DOHH2 (cell line): ENCODE measurements at regions not wholly inside any gene's neighbourhood (a gene's known extent, or its start where the extent isn't known, plus 50 kb on each side); places are given as distances from the start of the nearest gene placed in this dataset.

ENCODE experiments used
- H3F3A ChIP-seq: fragments of 200-600 bp; sonication (generic), shearing (Covaris generic); 2 replicates; pipeline ENCODE4 v1.6.0; 2016; ENCODE audit warnings: antibody characterized with exemption, mild to moderate bottlenecking; ENCODE audit not compliant: control insufficient read depth, insufficient read depth
- H3K27ac ChIP-seq: fragments of 200-600 bp; sonication (generic); 2 replicates; pipeline ENCODE4 v1.5.1; 2014; ENCODE audit warnings: low read depth, mild to moderate bottlenecking, low read length, moderate library complexity
- H3K27me3 ChIP-seq: fragments of 200-600 bp; sonication (generic); 2 replicates; pipeline ENCODE4 v1.6.1; 2014; ENCODE audit warnings: mild to moderate bottlenecking, low read length, mixed read lengths; ENCODE audit not compliant: control insufficient read depth
- H3K36me3 ChIP-seq: fragments of 200-600 bp; sonication (generic); 2 replicates; pipeline ENCODE4 v1.6.1; 2014; ENCODE audit warnings: mild to moderate bottlenecking, low read length, moderate library complexity, mixed read lengths; ENCODE audit not compliant: control insufficient read depth
- H3K4me1 ChIP-seq: fragments of 200-600 bp; sonication (generic); 2 replicates; pipeline ENCODE4 v1.6.1; 2014; ENCODE audit warnings: mild to moderate bottlenecking, low read length, mixed read lengths; ENCODE audit not compliant: control insufficient read depth
- H3K4me2 ChIP-seq: fragments of 200-600 bp; sonication (generic); 2 replicates; pipeline ENCODE4 v1.6.0; 2014; ENCODE audit warnings: mild to moderate bottlenecking, low read length, moderate library complexity
- H3K4me3 ChIP-seq: fragments of 200-600 bp; sonication (generic); 2 replicates; pipeline ENCODE4 v1.5.1; 2014; ENCODE audit warnings: mild to moderate bottlenecking, low read length, mixed read lengths
- H3K79me2 ChIP-seq: fragments of 200-600 bp; sonication (generic); 2 replicates; pipeline ENCODE4 v1.6.1; 2014; ENCODE audit warnings: mild to moderate bottlenecking, low read length, mixed read lengths; ENCODE audit not compliant: control insufficient read depth
- H3K9me2 ChIP-seq: fragments of 200-600 bp; sonication (generic); replicated peaks from 2 replicates; pipeline ENCODE4 v1.6.1; 2014; ENCODE audit warnings: mild to moderate bottlenecking, low read length, mixed read lengths; ENCODE audit not compliant: control insufficient read depth
- H3K9me3 ChIP-seq: fragments of 200-600 bp; sonication (generic); 2 replicates; pipeline ENCODE4 v1.6.1; 2014; ENCODE audit warnings: antibody characterized with exemption, low read length, mixed read lengths; ENCODE audit not compliant: control insufficient read depth, insufficient read depth
- H4K20me1 ChIP-seq: fragments of 200-600 bp; sonication (generic); 2 replicates; pipeline ENCODE4 v1.6.0; 2014; ENCODE audit warnings: low read depth, mild to moderate bottlenecking, antibody characterized with exemption, low read length, moderate library complexity; ENCODE audit not compliant: control insufficient read depth, insufficient read depth
- EZH2phosphoT487 ChIP-seq: fragments of 200-600 bp; sonication (generic); IDR thresholded peaks from 2 replicates; pipeline ENCODE4 v1.6.1; 2017; ENCODE audit warnings: borderline replicate concordance, mild to moderate bottlenecking, antibody characterized with exemption, low read length, moderate library complexity, mixed read lengths
- TF ChIP-seq, protein P1 (sequence below): fragments of 200-600 bp; sonication (generic); IDR thresholded peaks from one replicate; pipeline ENCODE4 v1.5.1; 2014; ENCODE audit warnings: antibody characterized with exemption, mild to moderate bottlenecking, low read depth, low read length; ENCODE audit not compliant: poor library complexity, severe bottlenecking

DNA sequence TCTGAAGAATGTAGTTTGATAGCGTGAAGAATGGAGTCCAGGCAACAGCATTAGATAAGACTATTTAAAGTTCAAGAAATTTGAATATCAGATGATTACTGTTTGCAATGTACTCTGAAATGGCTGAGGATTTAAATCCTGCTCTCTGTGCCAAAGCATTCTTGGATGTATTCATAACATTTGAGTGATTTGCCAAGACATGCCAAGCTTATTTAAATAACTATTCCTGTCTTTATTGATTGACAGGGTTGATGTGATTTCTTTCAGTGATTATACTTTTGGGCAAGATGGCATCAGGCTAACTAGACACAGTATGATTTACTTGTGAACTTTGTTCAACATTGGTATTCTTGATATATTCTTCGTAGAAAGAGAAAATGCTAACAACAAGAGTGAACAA is 168.7 kb downstream of the GNAI1 start:
- H3K27me3 ChIP-seq: no peaks in the 10 kb centered on the region
- H3K4me3 ChIP-seq: no peak overlapping the region
- no peaks in the 10 kb centered on the region for H3K4me1 ChIP-seq
- no peaks in the 10 kb centered on the region for H3K9me2 ChIP-seq
- H3K27ac ChIP-seq: no peak overlapping the region
- H4K20me1 ChIP-seq: no peaks in the 10 kb centered on the region
- H3K9me3 ChIP-seq: no peaks in the 10 kb centered on the region
- H3K36me3 ChIP-seq: no peaks in the 10 kb centered on the region
- H3F3A ChIP-seq: no peaks in the 10 kb centered on the region
- H3K79me2 ChIP-seq: no peaks in the 10 kb centered on the region
- H3K4me2 ChIP-seq: no peak overlapping the region
- TF ChIP-seq EZH2phosphoT487: no peak
- TF ChIP-seq, protein P1, sequence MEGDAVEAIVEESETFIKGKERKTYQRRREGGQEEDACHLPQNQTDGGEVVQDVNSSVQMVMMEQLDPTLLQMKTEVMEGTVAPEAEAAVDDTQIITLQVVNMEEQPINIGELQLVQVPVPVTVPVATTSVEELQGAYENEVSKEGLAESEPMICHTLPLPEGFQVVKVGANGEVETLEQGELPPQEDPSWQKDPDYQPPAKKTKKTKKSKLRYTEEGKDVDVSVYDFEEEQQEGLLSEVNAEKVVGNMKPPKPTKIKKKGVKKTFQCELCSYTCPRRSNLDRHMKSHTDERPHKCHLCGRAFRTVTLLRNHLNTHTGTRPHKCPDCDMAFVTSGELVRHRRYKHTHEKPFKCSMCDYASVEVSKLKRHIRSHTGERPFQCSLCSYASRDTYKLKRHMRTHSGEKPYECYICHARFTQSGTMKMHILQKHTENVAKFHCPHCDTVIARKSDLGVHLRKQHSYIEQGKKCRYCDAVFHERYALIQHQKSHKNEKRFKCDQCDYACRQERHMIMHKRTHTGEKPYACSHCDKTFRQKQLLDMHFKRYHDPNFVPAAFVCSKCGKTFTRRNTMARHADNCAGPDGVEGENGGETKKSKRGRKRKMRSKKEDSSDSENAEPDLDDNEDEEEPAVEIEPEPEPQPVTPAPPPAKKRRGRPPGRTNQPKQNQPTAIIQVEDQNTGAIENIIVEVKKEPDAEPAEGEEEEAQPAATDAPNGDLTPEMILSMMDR: no peak

DNA sequence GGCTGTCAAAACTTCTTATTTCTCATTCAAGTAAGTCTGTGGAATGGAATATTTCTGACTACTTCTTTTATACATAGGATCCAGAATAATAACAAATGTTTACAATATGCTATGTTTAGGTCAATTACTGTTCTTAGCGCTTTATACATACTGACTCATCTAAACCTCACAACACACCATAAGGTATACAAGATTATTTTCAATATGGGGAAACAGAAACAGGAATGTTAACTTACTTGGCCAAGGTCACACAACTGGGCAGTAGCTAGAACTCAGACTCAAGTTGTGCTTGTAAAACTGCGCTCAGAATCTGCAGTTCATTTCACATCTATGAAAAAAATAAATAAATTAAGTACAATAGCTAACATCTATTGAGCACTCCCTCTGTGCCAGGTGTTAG is 168.0 kb downstream of the GNAI1 start:
- Histone ChIP-seq H3K27me3 (no peaks in the 10 kb centered on the region), H3K27ac (no peak overlapping the region), H3K9me2 (no peaks in the 10 kb centered on the region), H3K79me2 (no peaks in the 10 kb centered on the region), H3K4me2 (no peak overlapping the region), H3K4me3 (no peak overlapping the region), H3K9me3 (no peaks in the 10 kb centered on the region), H3F3A (no peaks in the 10 kb centered on the region), H3K4me1 (no peaks in the 10 kb centered on the region), H3K36me3 (no peaks in the 10 kb centered on the region), H4K20me1 (no peaks in the 10 kb centered on the region)
- TF ChIP-seq EZH2phosphoT487: no peak
- TF ChIP-seq, protein P1: no peak

DNA sequence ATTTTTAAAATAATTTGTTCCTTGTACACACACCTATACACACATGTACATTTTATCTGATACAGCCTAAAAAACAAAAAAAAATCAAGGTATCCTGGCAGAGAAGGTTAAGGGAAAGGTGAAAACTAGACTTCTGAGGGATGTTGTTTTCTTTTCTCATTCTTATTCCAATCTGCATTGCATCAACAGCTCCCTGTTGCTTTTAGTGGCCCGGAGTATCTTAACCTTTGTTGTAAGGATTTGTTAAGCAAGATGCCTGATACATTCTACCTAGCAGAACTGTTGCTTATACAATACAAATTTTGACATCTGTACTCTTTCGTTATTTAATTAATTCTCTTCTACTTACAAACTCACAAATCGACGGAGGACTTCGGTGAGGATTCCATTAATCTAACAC is 167.4 kb downstream of the GNAI1 start:
- Histone ChIP-seq H3F3A (no peaks in the 10 kb centered on the region), H3K4me2 (no peak overlapping the region), H3K36me3 (no peaks in the 10 kb centered on the region), H3K27me3 (no peaks in the 10 kb centered on the region), H3K4me3 (no peak overlapping the region), H3K79me2 (no peaks in the 10 kb centered on the region), H3K27ac (no peak overlapping the region), H3K9me2 (no peaks in the 10 kb centered on the region), H4K20me1 (no peaks in the 10 kb centered on the region), H3K9me3 (no peaks in the 10 kb centered on the region), H3K4me1 (no peaks in the 10 kb centered on the region)
- no peak for TF ChIP-seq EZH2phosphoT487
- TF ChIP-seq, protein P1: no peak

DNA sequence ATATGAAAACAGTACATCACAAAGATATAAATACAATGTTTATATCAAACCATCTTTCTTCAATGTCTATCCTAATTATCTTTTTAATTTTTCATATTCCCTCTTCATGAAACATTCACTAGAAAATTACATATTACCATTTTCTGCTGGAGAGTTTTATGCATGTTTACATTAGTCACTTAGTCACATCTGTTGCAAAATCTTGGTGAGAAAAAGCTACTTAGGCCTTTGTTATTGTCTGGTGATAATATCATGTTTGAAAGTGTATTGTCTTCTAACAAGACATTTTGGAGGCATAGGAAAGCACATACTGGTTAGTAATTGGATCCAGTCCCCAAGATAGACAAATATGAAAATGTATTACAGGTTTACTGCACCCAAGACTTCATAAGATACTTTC is 163.6 kb downstream of the GNAI1 start:
- no peak for TF ChIP-seq EZH2phosphoT487
- TF ChIP-seq, protein P1: no peak
- no peaks in the 10 kb centered on the region for H3K36me3 ChIP-seq
- H3F3A ChIP-seq: no peaks in the 10 kb centered on the region
- H3K9me3 ChIP-seq: no peaks in the 10 kb centered on the region
- H3K27me3 ChIP-seq: no peaks in the 10 kb centered on the region
- no peak overlapping the region for H3K4me3 ChIP-seq
- H3K9me2 ChIP-seq: no peaks in the 10 kb centered on the region
- H4K20me1 ChIP-seq: no peaks in the 10 kb centered on the region
- no peaks in the 10 kb centered on the region for H3K4me1 ChIP-seq
- no peaks in the 10 kb centered on the region for H3K79me2 ChIP-seq
- H3K27ac ChIP-seq: no peak overlapping the region
- no peak overlapping the region for H3K4me2 ChIP-seq
